SK-N-MC (cell line): ENCODE measurements at regions not wholly inside any gene's neighbourhood (a gene's known extent, or its start where the extent isn't known, plus 50 kb on each side); places are given as distances from the start of the nearest gene placed in this dataset.
"Not testable (repeated sequence)": the region's sequence is repeated elsewhere in the genome, so short reads cannot be mapped to it uniquely, and the experiment has no call there.

Source experiments
- DNase-seq: peaks from one replicate; pipeline ENCODE4 v3.0.0-alpha.2; 2011; ENCODE audit warnings: low read depth, low spot score
- H3K27ac ChIP-seq: fragments of 200-600 bp; sonication (generic); 2 replicates; pipeline ENCODE4 v1.5.1; 2016; ENCODE audit warnings: mixed run types
- H3K36me3 ChIP-seq: fragments of 200-600 bp; sonication (generic); 2 replicates; pipeline ENCODE4 v1.6.1; 2017; ENCODE audit warnings: antibody characterized with exemption, low read length, mixed read lengths; ENCODE audit not compliant: insufficient read depth
- H3K4me3 ChIP-seq: fragments of 200-600 bp; sonication (generic); 2 replicates; pipeline ENCODE4 v1.5.1; 2016
- H3K9ac ChIP-seq: fragments of 200-600 bp; sonication (generic); 2 replicates; pipeline ENCODE4 v1.8.0; 2017; ENCODE audit warnings: mixed run types, mixed read lengths; ENCODE audit not compliant: insufficient read length
- H3K9me3 ChIP-seq: fragments of 200-600 bp; sonication (generic); 2 replicates; pipeline ENCODE4 v1.6.1; 2017; ENCODE audit warnings: low read depth, mild to moderate bottlenecking, antibody characterized with exemption, low read length, moderate library complexity, mixed read lengths
- EZH2 ChIP-seq: fragments of 200-600 bp; sonication (generic); IDR thresholded peaks from one replicate; pipeline ENCODE4 v1.6.1; 2017; ENCODE audit warnings: antibody characterized with exemption
- FOXP2 ChIP-seq: optimal IDR thresholded peaks from 2 replicates; pipeline ENCODE3; 2011; ENCODE audit warnings: mild to moderate bottlenecking, moderate library complexity; ENCODE audit not compliant: insufficient read depth; ENCODE audit errors: extremely low read length, control extremely low read depth
- POLR2AphosphoS5 ChIP-seq: IDR thresholded peaks from 2 replicates; pipeline ENCODE4 v1.6.1; 2012; ENCODE audit warnings: mild to moderate bottlenecking, low read depth, low read length, borderline replicate concordance

DNA sequence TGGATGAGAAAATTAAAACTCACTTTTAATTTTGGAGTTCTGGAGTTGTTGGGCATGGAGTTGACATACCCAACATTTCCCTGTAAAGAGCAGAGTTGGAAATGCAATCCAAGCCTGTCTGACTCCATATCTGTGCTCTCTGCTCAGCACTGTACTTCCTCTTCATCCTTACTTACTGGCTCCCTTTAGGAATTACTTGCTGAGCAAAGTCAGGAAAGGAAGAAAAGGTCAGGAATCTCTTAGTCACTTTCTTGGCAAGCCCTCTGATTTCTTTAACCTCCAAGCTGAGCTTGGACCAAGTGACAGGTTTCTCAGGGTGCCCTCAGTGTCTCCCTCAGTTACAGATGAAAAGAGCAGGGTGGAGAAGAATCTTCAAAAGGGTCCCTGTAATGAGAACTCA lies 501.5 kb downstream of the ZIC3 start:
- Histone ChIP-seq H3K9ac (no peak overlapping the region), H3K36me3 (no peaks in the 10 kb centered on the region), H3K9me3 (no peaks in the 10 kb centered on the region), H3K4me3 (no peak overlapping the region), H3K27ac (no peak overlapping the region)
- no peak for TF ChIP-seq FOXP2
- DNase-seq: no peak

- Histone ChIP-seq H3K27ac (no peak overlapping the region), H3K9me3 (no peaks in the 10 kb centered on the region), H3K36me3 (no peaks in the 10 kb centered on the region), H3K4me3 (no peak overlapping the region), H3K9ac (no peak overlapping the region)
- TF ChIP-seq POLR2AphosphoS5 (no peak), EZH2 (no peak), FOXP2 (no peak)
- DNase-seq: no peak
These were observed 507.7 kb downstream of the ZIC3 start for GRCh38 chrX:138073626-138074025.

DNA sequence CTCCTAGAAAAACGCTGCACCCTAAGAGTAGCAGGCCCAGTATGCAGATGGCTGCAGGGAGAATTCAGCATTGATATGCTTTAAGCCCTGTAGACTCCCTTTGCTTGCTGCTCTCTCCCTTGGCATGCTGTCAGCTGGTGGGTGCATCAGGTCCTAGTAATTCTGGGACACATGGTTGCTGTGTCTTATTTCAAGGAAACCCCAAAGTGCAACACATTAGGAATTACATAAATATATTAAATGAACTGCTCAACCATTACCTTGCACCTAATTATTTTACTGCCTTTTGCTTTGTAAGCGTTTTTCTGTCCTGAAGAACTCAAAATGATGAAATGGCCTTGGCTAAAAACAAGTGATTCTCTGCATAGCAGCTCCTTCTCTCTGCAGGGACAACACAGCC lies 516.3 kb downstream of the ZIC3 start:
- no peaks in the 10 kb centered on the region for H3K36me3 ChIP-seq
- H3K9me3 ChIP-seq: no peaks in the 10 kb centered on the region
- TF ChIP-seq FOXP2 (no peak), POLR2AphosphoS5 (no peak), EZH2 (no peak)
- no peak for DNase-seq
- no peak overlapping the region for H3K4me3 ChIP-seq
- H3K27ac ChIP-seq: no peak overlapping the region
- no peak overlapping the region for H3K9ac ChIP-seq

GRCh38 chrX:138082896-138083295 lies 517.0 kb downstream of the ZIC3 start:
- no peaks in the 10 kb centered on the region for H3K9me3 ChIP-seq
- no peak for DNase-seq

GRCh38 chrX:138110910-138111309 lies 545.0 kb downstream of the ZIC3 start:
- H3K9me3 ChIP-seq, H3K4me3 ChIP-seq, H3K27ac ChIP-seq, H3K9ac ChIP-seq, H3K36me3 ChIP-seq, DNase-seq: not testable (repeated sequence)

More at GRCh38 chrX:138082896-138083295, 517.0 kb downstream of the ZIC3 start:
- TF ChIP-seq POLR2AphosphoS5: no peak
- no peak for TF ChIP-seq FOXP2
- TF ChIP-seq EZH2: no peak
- H3K36me3 ChIP-seq: no peaks in the 10 kb centered on the region
- no peak overlapping the region for H3K9ac ChIP-seq
- H3K27ac ChIP-seq: no peak overlapping the region
- H3K4me3 ChIP-seq: no peak overlapping the region

DNA sequence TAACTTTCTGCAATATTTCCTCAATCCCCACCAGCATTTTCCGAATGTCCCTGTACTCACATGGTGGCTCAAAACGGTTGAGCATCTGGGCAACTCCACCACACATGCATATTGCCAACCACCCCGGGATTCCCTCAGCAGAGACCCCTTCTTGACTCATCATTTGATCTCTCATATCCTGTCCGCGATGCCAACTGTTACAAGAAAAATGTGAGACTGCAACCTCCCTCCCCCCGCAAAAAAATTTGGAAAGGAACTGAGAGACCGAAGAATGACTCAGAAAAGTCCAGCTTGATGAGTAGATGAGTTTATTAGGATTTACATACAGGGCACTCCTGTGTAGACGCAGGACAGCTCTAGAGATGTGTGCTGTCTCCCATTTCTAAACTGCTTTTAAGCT lies 561.4 kb downstream of the ZIC3 start:
- H3K27ac ChIP-seq: no peak overlapping the region
- no peak overlapping the region for H3K9ac ChIP-seq
- H3K36me3 ChIP-seq: no peaks in the 10 kb centered on the region
- no peak overlapping the region for H3K4me3 ChIP-seq
- TF ChIP-seq FOXP2: no peak
- TF ChIP-seq POLR2AphosphoS5: no peak
- TF ChIP-seq EZH2: no peak
- no peaks in the 10 kb centered on the region for H3K9me3 ChIP-seq
- DNase-seq: no peak

- no peak overlapping the region for H3K4me3 ChIP-seq
- H3K36me3 ChIP-seq: no peaks in the 10 kb centered on the region
- no peak overlapping the region for H3K9ac ChIP-seq
- no peak for TF ChIP-seq EZH2
- TF ChIP-seq POLR2AphosphoS5: no peak
- TF ChIP-seq FOXP2: no peak
- DNase-seq: peak; percentile 20
- no peak overlapping the region for H3K27ac ChIP-seq
- no peaks in the 10 kb centered on the region for H3K9me3 ChIP-seq
These were observed 562.2 kb downstream of the ZIC3 start for GRCh38 chrX:138128027-138128671.

- Histone ChIP-seq H3K9ac (no peak overlapping the region), H3K36me3 (no peaks in the 10 kb centered on the region), H3K9me3 (no peaks in the 10 kb centered on the region), H3K4me3 (no peak overlapping the region), H3K27ac (no peak overlapping the region)
- no peak for TF ChIP-seq POLR2AphosphoS5
- no peak for DNase-seq
These were observed 560.8 kb downstream of the FGF13 start for GRCh38 chrX:138150709-138151108.

DNA sequence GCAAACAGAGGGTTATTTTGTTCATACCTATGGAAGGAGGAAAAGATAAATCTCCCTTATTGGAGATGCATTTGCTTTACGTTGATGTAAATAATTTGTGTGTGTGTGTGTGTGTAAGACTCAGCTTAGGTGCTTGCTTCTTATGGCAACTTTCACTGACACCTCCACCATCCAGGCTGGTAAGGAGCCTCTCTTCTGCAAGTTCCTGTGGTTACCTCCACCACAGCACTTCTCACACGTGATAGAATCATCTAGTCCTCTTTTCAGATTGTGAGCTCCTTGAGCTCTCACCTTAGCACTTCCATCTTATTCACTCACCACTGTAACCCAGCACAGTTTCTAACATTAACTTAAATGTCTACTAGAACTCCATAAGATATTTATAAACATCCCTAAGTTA lies 553.7 kb downstream of the FGF13 start:
- no peak overlapping the region for H3K9ac ChIP-seq
- no peak overlapping the region for H3K27ac ChIP-seq
- DNase-seq: no peak
- H3K9me3 ChIP-seq: no peaks in the 10 kb centered on the region
- H3K36me3 ChIP-seq: no peaks in the 10 kb centered on the region
- no peak for TF ChIP-seq FOXP2
- TF ChIP-seq EZH2: no peak
- no peak for TF ChIP-seq POLR2AphosphoS5
- no peak overlapping the region for H3K4me3 ChIP-seq
